ENCODE measurements at regions not wholly inside any gene's neighbourhood (a gene's known extent, or its start where the extent isn't known, plus 50 kb on each side); places are given as distances from the start of the nearest gene placed in this dataset.

GRCh38 chr11:57054817-57055216 lies 66.1 kb downstream of the OR5AK2 start:
- Histone ChIP-seq H3K23me2 (ENCODE audit: insufficient read length, low read depth, low read length, poor library complexity, severe bottlenecking) (no peaks in the 10 kb centered on the region), H2BK120ac (ENCODE audit: low read depth, low read length, poor library complexity, severe bottlenecking) (no peak overlapping the region), H3K79me1 (ENCODE audit: insufficient read depth, low read depth, low read length, poor library complexity, severe bottlenecking) (no peaks in the 10 kb centered on the region), H3K14ac (ENCODE audit: insufficient read depth, low read length) (no peak overlapping the region), H3K27ac (ENCODE audit: insufficient read length, low read depth, low read length) (no peak overlapping the region), H4K20me1 (ENCODE audit: control insufficient read depth, insufficient read depth, insufficient read length) (no peaks in the 10 kb centered on the region), H3K4ac (ENCODE audit: low read depth, low read length) (no peak overlapping the region), H4K8ac (replicated peaks; ENCODE audit: insufficient read length, low read depth, low read length) (no peak overlapping the region), H3K79me2 (ENCODE audit: insufficient read depth, low read length) (no peaks in the 10 kb centered on the region), H2BK15ac (ENCODE audit: low read depth, low read length) (no peak overlapping the region), H3K4me1 (ENCODE audit: insufficient read depth, low read length) (no peaks in the 10 kb centered on the region), H2AK5ac (ENCODE audit: insufficient read length, low read length) (no peak overlapping the region), H2AFZ (ENCODE audit: low read length) (no peak overlapping the region), H3K9me3 (ENCODE audit: control insufficient read depth, low read depth, low read length) (no peaks in the 10 kb centered on the region), H3K56ac (ENCODE audit: insufficient read length, low read depth, low read length) (no peak overlapping the region), H2BK12ac (ENCODE audit: insufficient read length, low read depth, low read length) (no peak overlapping the region), H4K91ac (ENCODE audit: insufficient read length, low read depth, low read length) (no peak overlapping the region), H3K9ac (ENCODE audit: extremely low read depth, insufficient read length, low read length) (no peak overlapping the region), H3K27me3 (ENCODE audit: insufficient read depth, low read length) (no peaks in the 10 kb centered on the region), H2BK5ac (ENCODE audit: insufficient read length, low read length) (no peak overlapping the region), H3T11ph (ENCODE audit: low read length) (no peak overlapping the region), H2BK20ac (ENCODE audit: low read depth, low read length, poor library complexity, severe bottlenecking) (no peak overlapping the region), H3K4me2 (ENCODE audit: insufficient read depth, insufficient read length, low read length) (no peak overlapping the region), H4K5ac (ENCODE audit: insufficient read length, low read depth, low read length) (no peak overlapping the region), H3K18ac (ENCODE audit: insufficient read length, low read depth, low read length) (no peak overlapping the region), H3K23ac (ENCODE audit: insufficient read length, low read depth, low read length) (no peak overlapping the region)
- H3K36me3 Mint-ChIP-seq (ENCODE audit: insufficient read depth in 1 of 3, low read depth in 3 of 3) = no peaks in the 10 kb centered on the region
- H3K9me3 Mint-ChIP-seq = peaks cover 0 to 3% of the 10 kb centered on the region in 2 experiments; a peak in 2 of 5 replicates
- no peak for TF ChIP-seq CTCF (conservative IDR thresholded peaks at IDR 0.05)
- no peak overlapping the region for H3K27ac Mint-ChIP-seq
- no peak for DNase-seq
- H3K4me3 Mint-ChIP-seq = no peak overlapping the region
- H3K4me1 Mint-ChIP-seq = no peaks in the 10 kb centered on the region
- no peaks in the 10 kb centered on the region for H3K27me3 Mint-ChIP-seq (ENCODE audit: low read depth)
